ENCODE measurements at regions not wholly inside any gene's neighbourhood (a gene's known extent, or its start where the extent isn't known, plus 50 kb on each side); places are given as distances from the start of the nearest gene placed in this dataset.

- Histone ChIP-seq H3K27ac (ENCODE audit: low read depth, low read length) (no peak overlapping the region), H3K4me3 (ENCODE audit: low read depth, low read length) (no peak overlapping the region), H3K27me3 (ENCODE audit: control insufficient read depth, insufficient read depth, low read length) (peaks cover 2% of the 10 kb centered on the region), H3K9me3 (ENCODE audit: control insufficient read depth, insufficient read depth, low read length) (no peaks in the 10 kb centered on the region)
- CTCF ChIA-PET: no interaction called here
- no peak for DNase-seq (ENCODE audit: low read depth, low spot score)
- POLR2A ChIA-PET: no interaction called here
- no peak for TF ChIP-seq CTCF (IDR thresholded peaks at IDR 0.05; ENCODE audit: low read depth, low read length)
Observed at GRCh38 chr17:36777118-36777517, 160.2 kb upstream of the LHX1 start.

- H3K27me3 ChIP-seq (ENCODE audit: control insufficient read depth, insufficient read depth, low read length): no peaks in the 10 kb centered on the region
- TF ChIP-seq CTCF (IDR thresholded peaks at IDR 0.05; ENCODE audit: low read depth, low read length): no peak
- no peak for DNase-seq (ENCODE audit: low read depth, low spot score)
- ChIA-PET CTCF (no interaction called here), POLR2A (no interaction called here)
- no peaks in the 10 kb centered on the region for H3K9me3 ChIP-seq (ENCODE audit: control insufficient read depth, insufficient read depth, low read length)
- no peak overlapping the region for H3K4me3 ChIP-seq (ENCODE audit: low read depth, low read length)
- no peak overlapping the region for H3K27ac ChIP-seq (ENCODE audit: low read depth, low read length)
Observed at GRCh38 chr17:36778448-36778847, 158.8 kb upstream of the LHX1 start.

GRCh38 chr17:36779550-36779949, 157.7 kb upstream of the LHX1 start:
- Histone ChIP-seq H3K4me3 (ENCODE audit: low read depth, low read length) (no peak overlapping the region), H3K9me3 (ENCODE audit: control insufficient read depth, insufficient read depth, low read length) (no peaks in the 10 kb centered on the region), H3K27me3 (ENCODE audit: control insufficient read depth, insufficient read depth, low read length) (no peaks in the 10 kb centered on the region), H3K27ac (ENCODE audit: low read depth, low read length) (no peak overlapping the region)
- ChIA-PET POLR2A (interaction anchor here (0.6 kb wide), 1 partner anchor 568 kb away, joined by 3 read pairs; no protein-coding TSS in a partner anchor), CTCF (no interaction called here)
- TF ChIP-seq CTCF (IDR thresholded peaks at IDR 0.05; ENCODE audit: low read depth, low read length): no peak
- DNase-seq (ENCODE audit: low read depth, low spot score): no peak

GRCh38 chr17:36784633-36785032, 152.6 kb upstream of the LHX1 start:
- H3K27ac ChIP-seq (ENCODE audit: low read depth, low read length): no peak overlapping the region
- CTCF ChIA-PET: no interaction called here

GRCh38 chr17:36786867-36787266, 150.4 kb upstream of the LHX1 start:
- no peak overlapping the region for H3K27ac ChIP-seq (ENCODE audit: low read depth, low read length)
- ChIA-PET CTCF (no interaction called here), POLR2A (no interaction called here)
- H3K27me3 ChIP-seq (ENCODE audit: control insufficient read depth, insufficient read depth, low read length): peaks cover 8% of the 10 kb centered on the region
- no peak for DNase-seq (ENCODE audit: low read depth, low spot score)
- peaks cover 3% of the 10 kb centered on the region; the same call in 1 of the 2 replicates for H3K9me3 ChIP-seq (ENCODE audit: control insufficient read depth, insufficient read depth, low read length)
- TF ChIP-seq CTCF (IDR thresholded peaks at IDR 0.05; ENCODE audit: low read depth, low read length): no peak
- no peak overlapping the region for H3K4me3 ChIP-seq (ENCODE audit: low read depth, low read length)

More at GRCh38 chr17:36784633-36785032, 152.6 kb upstream of the LHX1 start:
- H3K27me3 ChIP-seq (ENCODE audit: control insufficient read depth, insufficient read depth, low read length): no peaks in the 10 kb centered on the region
- DNase-seq (ENCODE audit: low read depth, low spot score): no peak
- POLR2A ChIA-PET: no interaction called here
- TF ChIP-seq CTCF (IDR thresholded peaks at IDR 0.05; ENCODE audit: low read depth, low read length): no peak
- peaks cover 3% of the 10 kb centered on the region; the same call in 1 of the 2 replicates for H3K9me3 ChIP-seq (ENCODE audit: control insufficient read depth, insufficient read depth, low read length)
- H3K4me3 ChIP-seq (ENCODE audit: low read depth, low read length): no peak overlapping the region

Data from AG04450 (cell line).